Endothelial cell of umbilical vein (primary cell): ENCODE measurements at regions not wholly inside any gene's neighbourhood (a gene's known extent, or its start where the extent isn't known, plus 50 kb on each side); places are given as distances from the start of the nearest gene placed in this dataset.

Source experiments
- BruUV-seq: library from RNA; stranded (reverse); fragments of 400-500 nt; replicated peaks from 2 replicates; lab custom pipeline; 2021; lab: Mats Ljungman, UMichigan
- CTCF ChIA-PET: fragments of 300-600, 350-600 bp; sonication (Branson Sonifier 250); formaldehyde crosslinking; loops from one replicate; lab custom pipeline; 2021; ENCODE audit warnings: antibody characterized with exemption, inconsistent platforms; lab: Charles Lee
- POLR2A ChIA-PET: fragments of 300-600, 350-600 bp; sonication (Branson Sonifier 250); formaldehyde crosslinking; loops from one replicate; lab custom pipeline; 2021; ENCODE audit warnings: antibody characterized with exemption, inconsistent platforms; lab: Charles Lee
- DNase-seq: peaks from one replicate; pipeline ENCODE4 v3.0.0-alpha.2; 2011; ENCODE audit warnings: low read depth, low spot score
- FAIRE-seq: peaks from 2 replicates; lab custom pipeline; 2011; peaks lifted over from hg19 to GRCh38; lab: Jason Lieb, UNC
- H2AFZ ChIP-seq: 2 replicates; pipeline ENCODE4 v1.6.0; 2012; ENCODE audit warnings: low read depth, low read length, control low read depth, inconsistent platforms
- H3K27ac ChIP-seq: 2 replicates; pipeline ENCODE4 v1.5.1; 2011; ENCODE audit warnings: low read depth, mild to moderate bottlenecking, control low read depth, low read length, moderate library complexity; ENCODE audit not compliant: insufficient read depth
- H3K27me3 ChIP-seq, 2 experiments: 2 replicates each; pipeline versions ENCODE4 v1.6.0 to v1.6.1; 2011; ENCODE audit warnings: low read length in 2 of 2, mixed read lengths in 1 of 2; ENCODE audit not compliant: control insufficient read depth in 2 of 2, insufficient read depth in 2 of 2
- H3K36me3 ChIP-seq, 2 experiments: 2 replicates in 1 of 2; 3 replicates in 1 of 2; pipeline ENCODE4 v1.5.1; 2011; ENCODE audit warnings: low read length in 2 of 2, mild to moderate bottlenecking in 1 of 2, moderate library complexity in 1 of 2; ENCODE audit not compliant: control insufficient read depth in 2 of 2, insufficient read depth in 2 of 2; ENCODE audit errors: extremely low read depth in 1 of 2
- H3K4me1 ChIP-seq: 3 replicates; pipeline ENCODE4 v1.5.1; 2011; ENCODE audit warnings: mild to moderate bottlenecking, low read length; ENCODE audit not compliant: control insufficient read depth, insufficient read depth; ENCODE audit errors: extremely low read depth
- H3K4me2 ChIP-seq: 2 replicates; pipeline ENCODE4 v1.6.1; 2011; ENCODE audit warnings: low read length, control low read depth, mixed read lengths; ENCODE audit not compliant: insufficient read depth
- H3K4me3 ChIP-seq, 3 experiments: fragments of 200-600 bp in 1 of 3; sonication (generic), shearing (Covaris generic) in 1 of 3; replicated peaks in 1 of 3; 2 replicates each; pipeline ENCODE4 v1.5.1; 2011 to 2016; ENCODE audit warnings: control low read depth in 3 of 3, low read length in 3 of 3, mild to moderate bottlenecking in 2 of 3, inconsistent platforms in 1 of 3, low read depth in 1 of 3, moderate library complexity in 1 of 3; ENCODE audit not compliant: insufficient read depth in 1 of 3
- H3K79me2 ChIP-seq: 2 replicates; pipeline ENCODE4 v1.6.0; 2012; ENCODE audit warnings: low read length, inconsistent platforms; ENCODE audit not compliant: control insufficient read depth, insufficient read depth
- H3K9ac ChIP-seq: replicated peaks from 2 replicates; pipeline ENCODE3; 2011; ENCODE audit warnings: low read length, control low read depth; ENCODE audit not compliant: insufficient read depth; ENCODE audit errors: extremely low read depth
- H3K9me1 ChIP-seq: replicated peaks from 3 replicates; pipeline ENCODE4 v1.6.0; 2011; ENCODE audit warnings: mild to moderate bottlenecking, low read length; ENCODE audit not compliant: control insufficient read depth, insufficient read depth; ENCODE audit errors: extremely low read depth
- H3K9me3 ChIP-seq: replicated peaks from 2 replicates; pipeline ENCODE4 v1.5.1; 2012; ENCODE audit warnings: low read length, inconsistent platforms; ENCODE audit not compliant: control insufficient read depth, insufficient read depth
- H4K20me1 ChIP-seq: replicated peaks from 2 replicates; pipeline ENCODE3; 2011; ENCODE audit warnings: mild to moderate bottlenecking, low read length; ENCODE audit not compliant: control insufficient read depth, insufficient read depth; ENCODE audit errors: extremely low read depth
- CTCF ChIP-seq, 2 donors: IDR thresholded peaks; 1 replicate in 1 of 2; 2 replicates in 1 of 2; pipeline ENCODE4 v1.5.1; 2011; ENCODE audit warnings: low read length in 2 of 2, mild to moderate bottlenecking in 2 of 2, moderate library complexity in 2 of 2, control low read depth in 1 of 2, inconsistent platforms in 1 of 2, low read depth in 1 of 2; ENCODE audit not compliant: insufficient read depth in 1 of 2; ENCODE audit errors: extremely low read depth in 1 of 2
- EZH2 ChIP-seq: IDR thresholded peaks from 2 replicates; pipeline ENCODE4 v1.6.1; 2012; ENCODE audit warnings: borderline replicate concordance, low read depth, mild to moderate bottlenecking, moderate library complexity, low read length, inconsistent platforms; ENCODE audit not compliant: severe bottlenecking
- FOS ChIP-seq: IDR thresholded peaks from 2 replicates; pipeline ENCODE4 v1.6.1; 2011; ENCODE audit warnings: mild to moderate bottlenecking, low read length, moderate library complexity, borderline replicate concordance; ENCODE audit not compliant: insufficient read depth
- GATA2 ChIP-seq: IDR thresholded peaks from 2 replicates; pipeline ENCODE4 v1.7.0; 2011; ENCODE audit warnings: low read depth, mild to moderate bottlenecking, moderate library complexity, mixed read lengths, low read length; ENCODE audit not compliant: insufficient read length, insufficient read depth
- JUN ChIP-seq: IDR thresholded peaks from 2 replicates; pipeline ENCODE4 v1.6.1; 2011; ENCODE audit warnings: borderline replicate concordance, low read depth; ENCODE audit not compliant: insufficient read length, insufficient read depth
- MAX ChIP-seq: IDR thresholded peaks from 2 replicates; pipeline ENCODE4 v1.6.1; 2011; ENCODE audit not compliant: insufficient read depth, insufficient read length
- MYC ChIP-seq: IDR thresholded peaks from one replicate; pipeline ENCODE4 v1.6.1; 2011; ENCODE audit warnings: mild to moderate bottlenecking, low read depth, low read length
- POLR2A ChIP-seq: IDR thresholded peaks from 2 replicates; pipeline ENCODE4 v1.6.1; 2012; ENCODE audit warnings: low read depth, mild to moderate bottlenecking, control low read depth, low read length
- POLR2AphosphoS5 ChIP-seq: IDR thresholded peaks from 2 replicates; pipeline ENCODE4 v1.6.1; 2012; ENCODE audit warnings: low read depth, mild to moderate bottlenecking, control low read depth, low read length, moderate library complexity; ENCODE audit not compliant: insufficient read depth
- dilution Hi-C: fragments of 300-500 bp; cut with MboI; formaldehyde crosslinking; loops from one replicate; pipeline ENCODE4 v1.15.0; 2019; ENCODE audit warnings: low sequenced_read_pairs; ENCODE audit not compliant: extremely low pct_ligation_motif_present
- intact Hi-C: fragments of 100-400 bp; cut with micrococcal nuclease; formaldehyde crosslinking; loops from one replicate; pipeline ENCODE4 v1.10.0; 2022

DNA sequence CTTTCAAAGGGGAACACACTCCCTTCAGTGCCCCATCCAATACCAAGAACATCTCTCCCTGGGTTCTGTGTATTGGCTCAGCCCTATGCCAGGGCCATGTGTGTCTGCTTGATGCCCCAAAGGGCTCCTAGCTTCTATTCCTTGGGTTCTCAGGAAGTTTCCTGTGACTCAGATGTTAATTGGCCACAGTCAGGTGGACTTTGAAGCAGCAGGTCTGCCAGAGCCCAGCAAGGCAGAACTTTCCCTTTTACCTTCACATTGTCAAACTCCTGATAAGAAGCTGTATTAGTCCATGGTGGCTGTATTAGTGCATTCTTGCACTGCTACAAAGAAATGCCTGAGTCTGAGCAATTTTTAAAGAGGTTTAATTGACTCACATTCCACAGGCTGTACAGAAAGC, 116.0 kb upstream of the PTPRT start:
- peaks cover 11% of the 10 kb centered on the region for H3K9me3 ChIP-seq
- no peaks in the 10 kb centered on the region for H3K9me1 ChIP-seq
- H3K36me3 ChIP-seq, result no peaks in the 10 kb centered on the region
- TF ChIP-seq MYC, result no peak
- no peak for TF ChIP-seq JUN
- TF ChIP-seq EZH2, result no peak
- no peak for TF ChIP-seq MAX
- TF ChIP-seq FOS, result no peak
- TF ChIP-seq POLR2AphosphoS5, result no peak
- no peak for TF ChIP-seq POLR2A
- no peak for TF ChIP-seq CTCF (IDR thresholded peaks at IDR 0.05; ENCODE audit: extremely low read depth in 1 of 2, insufficient read depth in 1 of 2, low read depth in 1 of 2, low read length in 2 of 2)
- TF ChIP-seq GATA2, result no peak
- no peaks in the 10 kb centered on the region for H3K4me1 ChIP-seq
- ChIA-PET CTCF (no interaction called here), POLR2A (no interaction called here)
- H3K9ac ChIP-seq, result no peak overlapping the region
- no TSS peak for BruUV-seq
- FAIRE-seq (no peak), DNase-seq (no peak)
- H3K27ac ChIP-seq, result no peak overlapping the region
- no peak overlapping the region for H3K4me3 ChIP-seq
- no peaks in the 10 kb centered on the region for H3K79me2 ChIP-seq
- no peaks in the 10 kb centered on the region for H3K27me3 ChIP-seq
- no peak overlapping the region for H3K4me2 ChIP-seq
- intact Hi-C loops (no loop called here), dilution Hi-C loops (no loop called here)
- H4K20me1 ChIP-seq, result no peaks in the 10 kb centered on the region
- no peak overlapping the region for H2AFZ ChIP-seq
